Stimulated activated CD8-positive, alpha-beta memory T cell treated with anti-CD3 and anti-CD28 coated beads, Interleukin-2, amount 100 ng/mL, for 48 hours (primary cell): ENCODE measurements at regions not wholly inside any gene's neighbourhood (a gene's known extent, or its start where the extent isn't known, plus 50 kb on each side); places are given as distances from the start of the nearest gene placed in this dataset.
"Not testable (repeated sequence)": the region's sequence is repeated elsewhere in the genome, so short reads cannot be mapped to it uniquely, and the experiment has no call there.

ENCODE experiments used
- DNase-seq, 2 donors: peaks; one replicate each; pipeline ENCODE4 v3.0.0-alpha.2; 2020; ENCODE audit warnings: low read depth in 2 of 2

DNA sequence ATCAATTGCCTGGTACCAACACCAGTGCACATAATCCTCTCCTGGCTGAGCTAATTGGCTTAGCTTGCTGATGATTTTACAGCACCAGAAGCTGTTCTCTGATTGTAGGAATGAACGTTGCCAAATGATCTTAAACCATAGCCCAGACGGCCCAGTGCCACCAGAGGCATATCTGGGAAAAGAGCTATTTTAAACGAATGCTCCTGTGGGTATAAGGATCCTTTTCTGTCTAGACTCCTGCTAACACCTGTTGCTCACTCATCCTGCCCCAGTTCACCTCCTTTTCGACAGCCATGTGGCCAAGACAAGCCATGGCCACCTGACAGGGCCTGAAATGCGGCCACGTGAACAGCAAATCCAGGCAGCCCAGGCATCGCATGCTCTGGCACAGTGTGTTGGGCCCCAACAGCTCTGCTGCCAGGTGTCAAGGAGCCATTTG, 289.9 kb upstream of the SLC30A5 start:
- no peak for DNase-seq

DNA sequence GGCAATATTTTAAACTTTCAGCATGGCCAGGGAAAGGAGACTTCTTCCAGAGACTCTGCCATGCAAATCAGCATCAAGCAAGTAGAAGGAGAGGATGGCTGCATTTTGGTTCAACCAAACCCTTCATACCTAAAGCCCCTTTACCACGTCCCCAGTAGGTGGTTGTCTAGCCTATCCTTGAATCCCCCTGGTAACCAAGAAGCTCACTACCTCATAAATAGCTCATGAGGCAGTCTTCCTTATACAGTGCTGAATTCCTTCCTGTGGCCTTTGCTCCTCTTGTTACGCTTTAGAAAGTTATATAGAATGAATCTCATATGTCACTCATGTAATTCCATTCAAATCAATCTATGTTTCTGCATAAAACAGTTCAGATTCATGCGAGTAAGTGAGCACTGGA, 289.5 kb upstream of the SLC30A5 start:
- no peak for DNase-seq

DNA sequence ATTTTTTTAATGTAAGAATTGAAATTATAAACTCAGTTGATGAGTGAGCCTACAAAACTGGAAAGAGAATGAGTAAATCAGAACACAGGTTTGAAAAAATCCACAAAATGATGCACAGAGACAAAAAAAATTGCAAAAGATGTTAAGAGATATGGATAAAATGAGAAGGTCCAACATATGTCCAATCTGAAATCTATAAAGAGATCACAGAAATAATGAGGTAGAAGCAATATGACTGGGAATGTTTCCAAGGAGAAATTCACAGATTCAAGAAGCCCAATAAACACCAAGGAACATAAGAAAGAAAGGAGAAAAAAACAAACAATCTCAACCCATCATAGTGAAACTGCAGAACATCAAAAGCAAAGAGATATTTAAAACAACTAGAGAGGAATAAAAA, 288.4 kb upstream of the SLC30A5 start:
- DNase-seq: no peak

DNA sequence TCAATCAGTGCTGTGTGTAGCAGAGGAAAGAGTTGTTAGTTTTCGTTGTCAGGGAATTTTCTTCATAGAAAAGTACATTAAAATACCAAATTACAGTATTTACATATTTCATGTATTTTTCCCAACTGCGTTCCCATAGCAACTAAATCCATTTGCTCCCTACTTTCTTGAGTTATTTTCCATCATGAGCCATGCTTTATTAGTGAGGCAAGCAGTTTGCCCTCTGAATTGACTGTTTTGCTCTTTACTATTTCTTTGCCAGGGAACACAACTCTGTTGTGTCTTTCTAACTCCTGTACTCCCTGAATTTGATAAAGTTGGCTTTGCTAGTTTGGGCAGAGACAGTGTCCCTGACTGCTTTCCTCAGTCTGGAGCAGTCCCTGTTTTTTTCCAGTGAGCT, 276.2 kb upstream of the SLC30A5 start:
- DNase-seq: no peak

DNA sequence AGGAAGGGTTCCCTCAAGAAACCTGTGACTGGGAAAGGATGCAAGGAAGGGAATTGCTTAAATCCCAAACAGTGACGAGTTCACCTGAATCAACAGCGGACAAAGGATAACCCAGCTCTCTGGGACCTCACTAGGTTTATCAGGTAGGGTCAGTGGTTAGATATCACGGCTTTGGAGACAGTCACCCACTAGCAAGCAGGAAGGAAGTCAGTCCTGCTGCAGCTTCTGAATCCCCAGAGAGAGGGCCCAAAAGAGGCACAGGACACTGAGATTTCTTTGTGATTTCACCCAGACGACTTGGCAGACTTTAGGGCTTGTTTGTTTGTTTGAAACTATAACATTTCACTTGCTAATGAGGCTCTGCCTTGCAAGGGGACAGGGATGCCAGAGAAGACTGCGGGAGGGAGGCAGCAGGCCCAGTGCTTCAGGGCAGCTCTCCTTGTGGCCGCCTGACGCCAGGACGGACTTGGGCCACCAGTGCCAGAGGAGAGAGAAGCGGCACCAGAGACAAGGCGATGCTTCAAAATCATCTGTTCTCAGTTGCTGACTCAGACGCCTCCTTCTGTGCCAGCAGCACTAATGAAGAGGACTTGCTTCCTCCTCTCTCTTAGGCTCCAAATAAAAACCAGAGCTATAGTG, 275.6 kb upstream of the SLC30A5 start:
- no peak for DNase-seq

DNA sequence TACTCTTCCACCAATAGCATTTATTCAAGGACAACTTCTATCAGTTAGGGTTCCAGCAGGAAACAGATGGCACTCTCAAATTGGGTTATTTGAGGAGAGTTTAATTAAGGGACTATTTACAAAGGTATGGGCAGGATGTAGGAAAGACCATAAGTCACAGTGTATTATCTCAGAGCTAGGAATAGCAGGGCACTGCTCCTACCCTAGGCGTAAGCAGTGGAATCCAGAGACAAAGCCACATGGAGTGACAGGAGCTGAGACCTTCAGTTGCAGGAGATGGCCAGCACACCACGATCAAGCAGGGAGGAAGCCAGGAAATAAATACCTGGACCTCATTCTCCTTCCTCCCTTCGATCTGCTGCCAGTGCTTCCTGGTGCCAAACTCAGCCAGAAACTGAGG, 274.9 kb upstream of the SLC30A5 start:
- no peak for DNase-seq

DNA sequence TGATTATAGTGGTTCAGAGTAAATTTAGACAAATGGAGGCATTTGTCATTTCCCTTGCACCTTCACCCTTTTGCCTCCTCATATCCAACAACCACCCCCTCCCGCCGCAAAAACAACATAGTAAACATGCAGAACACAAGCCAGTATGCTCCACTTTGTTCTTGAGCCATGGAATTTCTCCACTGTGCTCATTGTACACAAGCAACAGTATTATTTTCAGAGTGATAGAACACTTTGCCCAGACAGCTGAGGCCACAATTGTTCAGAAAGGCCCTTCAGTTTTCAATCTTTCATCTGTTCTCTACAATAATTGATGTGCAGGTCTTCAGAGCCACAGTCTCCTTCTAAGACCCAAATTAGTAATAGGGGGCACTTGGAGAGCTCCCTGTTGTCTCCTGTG, 272.8 kb upstream of the SLC30A5 start:
- DNase-seq: no peak

DNA sequence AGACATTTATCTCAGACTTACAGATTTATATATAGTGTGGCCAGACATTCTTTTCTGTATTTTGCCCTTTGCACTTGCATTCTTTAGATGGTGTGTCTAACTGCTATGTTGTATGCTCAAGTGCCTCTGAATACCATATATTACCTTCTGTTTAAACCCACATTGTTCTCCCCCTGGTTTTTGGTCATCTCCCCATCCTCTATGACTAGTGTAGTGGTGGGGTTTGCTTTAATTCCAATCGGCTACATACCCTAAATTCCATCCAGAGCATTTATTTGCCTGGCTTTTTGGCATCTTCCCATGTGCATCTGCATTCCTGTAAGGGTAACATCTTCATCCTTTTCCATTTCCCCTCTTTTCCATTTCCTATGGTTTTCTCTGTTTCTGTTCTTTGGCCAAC, 271.0 kb upstream of the SLC30A5 start:
- DNase-seq: no peak

DNA sequence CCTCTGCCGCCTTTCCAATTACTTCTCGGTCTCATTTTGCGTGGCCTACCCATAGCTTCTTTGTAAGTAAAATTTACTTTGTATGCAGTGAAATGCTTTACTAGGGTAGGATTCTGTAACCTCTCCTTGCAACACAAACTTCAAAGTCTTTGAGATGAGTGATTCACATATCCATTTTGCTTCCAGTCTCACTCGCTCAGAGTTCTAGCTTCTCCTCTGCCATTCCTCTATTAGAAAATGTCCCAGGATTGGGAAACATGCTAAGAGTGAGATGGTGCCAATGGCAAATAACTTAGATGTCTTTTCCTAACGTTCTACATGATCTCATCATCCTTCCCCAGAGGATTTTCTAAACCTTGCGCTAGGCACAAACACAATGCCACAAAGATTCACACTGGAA, 270.5 kb upstream of the SLC30A5 start:
- no peak for DNase-seq

DNA sequence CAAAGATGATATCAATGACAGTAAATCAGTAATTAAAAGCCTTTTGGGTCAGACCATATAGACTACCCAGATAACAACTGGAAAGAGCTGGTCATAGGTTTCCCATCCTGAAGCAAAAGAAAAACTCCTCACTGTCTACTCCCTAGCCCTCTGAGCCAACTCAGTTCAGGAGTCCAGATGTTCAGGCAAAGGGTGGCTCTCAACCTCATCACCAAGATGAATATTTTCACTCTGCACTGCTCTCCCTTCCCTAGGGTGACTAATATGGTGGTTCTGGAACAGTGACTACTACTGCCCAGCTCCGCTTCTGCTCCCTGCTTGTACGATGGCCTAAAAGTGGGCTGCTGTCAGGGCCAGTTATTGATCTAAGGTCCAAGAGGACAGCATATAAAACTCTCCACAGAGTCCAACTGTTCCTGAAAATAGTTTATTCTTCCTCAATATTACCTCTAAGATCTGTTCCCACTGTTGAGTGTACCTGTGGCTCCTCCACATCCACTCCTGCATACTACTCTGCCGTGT, 263.4 kb upstream of the SLC30A5 start:
- DNase-seq: no peak

DNA sequence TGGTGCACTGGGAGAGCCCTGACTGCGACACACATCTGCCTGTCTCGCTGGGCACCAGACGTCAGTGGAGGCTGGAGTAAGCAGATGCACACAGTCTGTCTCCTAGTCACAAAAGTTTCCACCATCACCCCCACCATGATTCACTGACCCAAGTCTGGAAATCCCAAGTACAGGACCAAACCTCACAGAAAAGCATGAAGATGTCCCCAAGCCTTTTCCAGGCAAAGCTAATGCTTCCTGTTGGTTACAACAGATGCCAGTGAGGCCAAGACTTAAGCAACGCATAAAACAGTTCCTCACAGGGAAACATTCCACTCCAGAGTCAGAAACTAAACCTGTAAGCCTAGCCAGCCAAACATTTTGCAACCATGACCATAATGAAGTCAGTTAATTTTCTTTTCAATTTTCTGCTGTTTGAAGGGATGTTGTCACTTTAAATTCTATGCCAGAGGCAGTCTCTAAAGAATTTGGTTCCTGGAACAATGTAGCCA, 259.3 kb upstream of the SLC30A5 start:
- no peak for DNase-seq

DNA sequence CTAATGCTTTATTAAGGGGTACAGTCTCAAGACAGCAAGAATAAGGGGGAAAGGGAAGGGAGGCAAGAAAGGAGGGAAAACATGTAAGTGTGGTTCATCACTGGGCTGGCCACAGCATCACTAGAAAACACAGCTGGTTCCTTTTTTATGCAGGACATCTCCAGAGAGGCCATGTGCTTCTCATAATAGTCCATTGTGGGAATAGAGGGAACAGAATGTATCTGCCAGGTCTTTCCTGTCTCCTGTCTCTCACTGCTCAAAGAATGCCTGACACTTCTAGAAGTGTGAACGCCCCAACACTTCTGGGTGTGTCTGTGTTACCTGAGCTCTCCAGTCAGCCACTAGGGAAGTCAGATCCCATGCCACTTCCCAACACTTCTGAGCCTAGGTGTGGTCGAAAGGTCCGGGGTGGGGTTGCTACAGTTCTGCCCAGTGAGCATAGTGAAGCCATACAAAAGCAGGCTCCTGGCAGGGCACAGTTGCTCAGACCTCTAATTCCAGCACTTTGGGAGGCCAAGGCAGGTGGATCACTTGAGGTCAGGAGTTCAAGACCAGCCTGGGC, 255.6 kb upstream of the SLC30A5 start:
- DNase-seq: no peak

DNA sequence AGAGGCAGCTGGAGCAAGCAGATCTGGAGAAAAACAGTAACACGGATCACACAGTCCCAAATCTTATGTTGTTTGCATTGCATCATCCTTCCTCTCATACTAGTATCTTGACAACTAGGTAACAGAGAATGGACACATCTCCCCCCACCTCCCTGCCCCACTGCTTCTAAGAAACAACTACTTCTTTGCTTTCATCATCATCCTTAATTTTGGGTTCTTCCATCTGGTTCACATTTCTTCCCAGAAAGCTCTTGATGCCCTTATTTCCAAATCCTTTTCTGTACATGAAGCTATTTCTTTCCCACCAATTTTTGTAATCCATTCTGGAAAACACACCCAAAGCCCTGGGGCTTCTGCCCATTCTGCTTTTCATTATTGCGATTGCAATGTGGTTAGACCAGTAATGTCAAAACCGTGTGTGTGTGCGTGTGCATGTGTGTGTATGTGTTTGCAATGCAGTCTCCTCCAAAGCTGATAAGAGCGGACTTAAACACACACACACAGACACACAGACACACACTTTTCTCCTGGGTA, 254.7 kb upstream of the SLC30A5 start:
- no peak for DNase-seq

DNA sequence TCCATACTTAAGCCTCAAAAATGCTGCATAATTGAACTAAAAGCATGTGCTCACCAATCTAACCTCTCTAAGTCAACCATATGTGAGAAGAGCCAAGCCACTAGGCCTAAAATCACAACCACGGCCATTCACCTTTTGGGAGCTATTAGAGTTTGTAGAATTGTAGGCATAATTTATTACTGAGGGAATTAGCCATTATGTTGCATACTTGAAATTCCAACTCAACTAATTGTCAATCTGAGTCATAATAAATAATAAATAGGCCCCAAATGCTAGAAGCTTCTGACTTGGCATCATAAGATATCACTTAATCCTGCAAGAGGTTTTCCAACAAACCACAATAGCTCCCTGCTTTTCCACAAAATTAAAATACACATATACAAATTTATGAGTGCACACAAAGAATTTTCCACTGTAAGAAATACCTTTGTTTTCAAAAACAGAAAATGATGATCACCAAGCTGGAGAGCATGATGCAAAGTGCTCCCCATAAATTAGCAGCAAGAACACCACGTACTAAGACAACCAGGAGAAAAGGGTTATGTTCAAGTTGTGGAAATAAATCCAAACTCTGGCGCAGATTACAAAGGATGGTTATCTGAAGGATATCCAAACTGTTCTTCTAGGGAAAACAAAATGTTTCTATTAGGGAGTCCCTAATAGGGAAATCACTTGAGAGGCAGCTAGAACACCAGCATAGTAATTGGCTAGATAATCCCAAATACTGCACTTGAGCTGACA, 250.0 kb upstream of the SLC30A5 start:
- no peak for DNase-seq

DNA sequence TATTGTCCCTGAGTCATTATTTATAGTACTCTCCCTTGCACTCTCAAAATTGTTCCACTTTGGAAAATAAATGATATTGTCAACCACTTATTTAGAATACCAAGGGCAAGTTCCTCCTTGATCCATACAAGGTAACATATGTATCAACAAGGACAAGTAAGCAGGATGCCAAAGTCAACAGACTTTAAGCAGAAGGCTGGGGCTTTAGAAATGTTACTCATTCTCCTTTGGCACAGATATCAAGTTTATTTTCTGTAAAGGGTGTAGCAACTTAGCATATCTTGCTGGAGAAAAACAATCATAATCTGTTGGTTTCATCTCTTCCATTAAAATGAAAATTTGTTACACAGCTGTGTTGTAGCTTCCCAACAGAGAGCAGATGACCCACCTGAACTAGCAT, 248.7 kb upstream of the SLC30A5 start:
- no peak for DNase-seq

DNA sequence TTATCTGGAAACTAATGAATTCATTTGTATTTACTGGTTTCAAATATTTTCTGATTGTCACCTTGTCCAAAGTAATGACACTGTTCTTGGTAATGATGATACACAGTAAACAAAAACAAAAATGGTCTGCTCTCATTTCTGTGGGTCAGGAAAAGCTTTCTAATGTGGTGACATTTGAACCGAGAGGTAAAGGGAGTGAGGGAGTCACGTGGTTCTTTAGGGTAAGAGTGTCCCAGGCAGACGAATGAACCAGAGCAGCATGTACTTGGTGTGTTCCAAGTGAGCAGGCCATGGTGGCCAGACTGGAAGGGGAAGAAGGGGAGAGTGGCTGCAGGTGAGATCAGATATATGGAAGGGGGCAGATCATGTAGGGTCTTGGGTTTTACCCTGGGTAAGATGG, 247.0 kb upstream of the SLC30A5 start:
- DNase-seq: no peak

DNA sequence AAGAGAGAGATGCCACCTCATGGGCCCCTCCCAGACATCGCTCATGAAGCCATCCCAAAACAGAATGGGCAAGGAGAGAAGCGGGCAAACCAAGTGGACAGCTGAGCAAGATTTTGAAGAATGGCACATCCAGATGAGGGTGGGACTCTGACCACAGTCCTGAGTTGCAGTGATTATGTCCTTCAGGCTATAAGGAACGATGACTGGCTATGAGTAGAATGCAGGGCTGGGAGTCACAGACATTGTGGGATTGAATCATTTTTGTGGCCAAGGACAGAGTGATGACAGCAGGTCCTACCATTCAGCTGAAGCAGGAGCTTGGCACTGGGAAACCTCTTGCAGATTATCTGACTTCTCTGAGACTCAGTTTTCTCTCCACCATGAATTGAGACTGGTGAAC, 245.7 kb upstream of the SLC30A5 start:
- DNase-seq: no peak

DNA sequence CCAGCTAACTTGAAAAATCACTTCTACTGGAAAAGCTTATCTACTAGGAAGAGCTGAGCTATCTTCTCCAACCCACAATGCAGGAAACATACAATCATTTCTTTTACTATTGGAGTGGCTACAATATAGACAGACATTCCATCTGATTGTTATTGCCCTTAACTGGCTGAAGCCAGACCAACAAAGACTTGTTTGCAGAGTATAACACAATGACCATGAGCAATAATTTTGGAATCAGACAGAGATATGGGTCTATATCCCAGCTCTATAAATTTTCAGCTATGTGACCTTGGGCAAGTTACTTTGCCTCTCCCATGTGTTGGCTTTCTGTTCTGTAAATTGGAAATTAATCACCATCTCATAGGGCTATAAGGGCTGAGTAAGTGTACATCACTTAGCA, 244.7 kb upstream of the SLC30A5 start:
- DNase-seq: no peak

DNA sequence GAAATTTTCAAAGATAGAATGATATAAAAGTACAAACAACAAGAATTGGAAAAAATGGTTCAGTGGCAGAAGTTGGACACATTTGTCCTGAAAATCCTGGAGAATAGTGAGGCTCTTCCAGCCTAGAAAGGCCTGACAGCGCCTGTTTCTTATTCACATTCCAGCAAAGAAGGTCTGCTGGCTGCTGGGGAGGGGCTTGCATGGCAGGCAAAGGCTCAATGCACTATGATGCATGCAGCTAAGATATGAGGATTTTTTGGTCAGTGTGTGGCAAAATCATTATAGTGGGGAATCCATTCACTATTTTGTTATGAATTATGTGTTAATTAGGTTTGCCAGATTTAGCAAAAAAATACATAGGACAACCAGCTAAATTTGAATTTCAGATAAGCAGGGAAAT, 243.9 kb upstream of the SLC30A5 start:
- DNase-seq: no peak

DNA sequence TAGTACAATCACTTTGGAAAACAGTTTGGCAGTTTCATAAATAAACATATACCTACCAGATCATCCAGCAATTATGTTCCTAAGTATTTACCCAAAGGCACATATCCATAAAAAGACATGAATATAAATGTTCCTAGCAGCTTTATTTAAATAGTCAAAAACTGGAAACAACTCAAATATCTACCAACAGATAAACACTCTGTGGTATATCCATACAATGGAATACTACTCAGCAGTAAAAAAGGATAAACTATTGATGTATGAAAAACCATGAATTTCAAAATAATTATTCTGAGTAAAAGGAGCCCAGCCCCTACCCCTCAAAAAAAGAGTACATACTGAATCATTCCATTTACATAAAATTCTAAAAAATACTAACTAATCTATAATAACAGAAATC, 232.7 kb upstream of the SLC30A5 start:
- DNase-seq: no peak

DNA sequence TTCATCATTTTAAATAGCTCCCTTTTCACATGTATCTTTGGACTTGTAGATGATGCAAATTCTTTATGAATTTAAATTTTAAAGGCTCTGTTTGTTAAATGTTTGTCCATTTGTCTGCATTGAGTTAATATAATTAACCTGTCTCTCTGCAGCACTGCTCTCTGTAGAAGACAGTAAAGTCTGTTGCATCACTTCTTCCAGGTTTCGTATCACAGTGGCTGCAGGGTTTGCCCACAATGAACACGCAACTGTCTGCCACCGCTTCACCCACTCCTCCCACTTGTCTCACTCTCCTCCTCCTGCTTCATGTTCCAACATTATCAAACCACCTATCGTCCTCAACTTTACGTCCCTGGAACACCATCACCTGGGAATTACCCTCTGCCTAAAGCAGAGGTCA, 231.3 kb upstream of the SLC30A5 start:
- no peak for DNase-seq

DNA sequence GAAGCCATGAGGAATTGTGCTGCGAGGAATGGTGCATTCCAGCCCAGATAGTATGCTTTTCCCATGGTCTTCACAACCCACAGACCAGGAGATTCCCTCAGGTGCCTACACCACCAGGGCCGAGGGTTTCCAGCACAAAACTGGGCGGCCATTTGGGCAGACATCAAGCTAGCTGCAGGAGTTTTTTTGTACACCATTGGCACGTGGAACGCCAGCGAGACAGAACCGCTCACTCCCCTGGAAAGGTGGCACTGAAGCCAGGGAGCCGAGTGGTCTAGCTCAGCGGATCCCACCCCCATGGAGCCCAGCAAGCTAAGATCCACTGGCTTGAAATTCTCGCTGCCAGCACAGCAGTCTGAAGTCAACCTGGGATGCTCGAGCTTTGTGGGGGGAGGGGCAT, 228.6 kb upstream of the SLC30A5 start:
- DNase-seq: not testable (repeated sequence)
